ENCODE measurements at regions not wholly inside any gene's neighbourhood (a gene's known extent, or its start where the extent isn't known, plus 50 kb on each side); places are given as distances from the start of the nearest gene placed in this dataset.

DNA sequence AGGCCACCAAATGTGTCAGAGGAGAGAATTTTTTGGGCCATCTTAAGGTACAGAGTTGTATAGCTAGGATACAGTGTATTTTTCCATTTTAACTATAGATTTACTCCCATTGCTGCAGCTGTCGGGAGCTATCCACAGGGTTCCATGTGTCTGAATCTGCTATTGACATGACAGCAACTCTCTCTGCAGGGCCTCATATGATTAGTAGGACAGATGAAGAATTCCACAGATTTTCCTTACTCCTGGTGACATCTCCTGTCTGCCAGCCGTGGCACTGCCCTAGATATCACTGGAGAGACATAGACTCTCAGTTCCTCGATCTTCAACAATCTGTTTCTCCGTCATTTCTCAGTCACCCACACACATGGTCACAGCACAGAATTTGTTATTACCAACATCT, 86.5 kb downstream of the SPCS3 start:
- no peak for DNase-seq (ENCODE audit: low read depth)
- TF ChIP-seq, protein P1, sequence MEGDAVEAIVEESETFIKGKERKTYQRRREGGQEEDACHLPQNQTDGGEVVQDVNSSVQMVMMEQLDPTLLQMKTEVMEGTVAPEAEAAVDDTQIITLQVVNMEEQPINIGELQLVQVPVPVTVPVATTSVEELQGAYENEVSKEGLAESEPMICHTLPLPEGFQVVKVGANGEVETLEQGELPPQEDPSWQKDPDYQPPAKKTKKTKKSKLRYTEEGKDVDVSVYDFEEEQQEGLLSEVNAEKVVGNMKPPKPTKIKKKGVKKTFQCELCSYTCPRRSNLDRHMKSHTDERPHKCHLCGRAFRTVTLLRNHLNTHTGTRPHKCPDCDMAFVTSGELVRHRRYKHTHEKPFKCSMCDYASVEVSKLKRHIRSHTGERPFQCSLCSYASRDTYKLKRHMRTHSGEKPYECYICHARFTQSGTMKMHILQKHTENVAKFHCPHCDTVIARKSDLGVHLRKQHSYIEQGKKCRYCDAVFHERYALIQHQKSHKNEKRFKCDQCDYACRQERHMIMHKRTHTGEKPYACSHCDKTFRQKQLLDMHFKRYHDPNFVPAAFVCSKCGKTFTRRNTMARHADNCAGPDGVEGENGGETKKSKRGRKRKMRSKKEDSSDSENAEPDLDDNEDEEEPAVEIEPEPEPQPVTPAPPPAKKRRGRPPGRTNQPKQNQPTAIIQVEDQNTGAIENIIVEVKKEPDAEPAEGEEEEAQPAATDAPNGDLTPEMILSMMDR (conservative IDR thresholded peaks at IDR 0.05; ENCODE audit: low read depth, low read length), result no peak
- H3K4me3 ChIP-seq (ENCODE audit: low read depth, low read length), result no peak overlapping the region

GRCh38 chr4:176406736-176407135, 87.0 kb downstream of the SPCS3 start:
- TF ChIP-seq, protein P1 (conservative IDR thresholded peaks at IDR 0.05; ENCODE audit: low read depth, low read length), result no peak
- H3K4me3 ChIP-seq (ENCODE audit: low read depth, low read length), result no peak overlapping the region
- DNase-seq (ENCODE audit: low read depth), result no peak

DNA sequence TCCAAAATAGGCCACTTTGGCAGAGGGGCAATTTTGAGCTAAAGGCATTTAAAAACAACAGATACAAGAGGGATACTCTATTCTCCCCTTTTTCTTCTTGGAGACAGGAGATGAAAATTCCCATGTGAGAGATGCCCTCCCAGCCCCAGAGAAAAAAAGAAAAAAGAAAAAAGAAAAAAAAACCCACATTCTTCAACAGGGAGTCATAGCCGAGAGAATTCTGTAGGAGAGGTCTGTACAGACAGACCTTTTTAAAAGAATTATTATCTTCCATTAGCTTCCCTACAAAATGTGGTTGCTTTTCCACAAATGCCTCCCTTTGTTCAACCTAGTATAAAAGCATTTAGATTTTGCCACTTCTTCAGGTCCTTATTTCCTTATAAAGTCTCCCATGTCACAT, 89.9 kb downstream of the SPCS3 start:
- peak; percentile 35 for DNase-seq (ENCODE audit: low read depth)
- TF ChIP-seq, protein P1 (conservative IDR thresholded peaks at IDR 0.05; ENCODE audit: low read depth, low read length), result no peak
- no peak overlapping the region for H3K4me3 ChIP-seq (ENCODE audit: low read depth, low read length)

GRCh38 chr4:176413171-176413570, 93.4 kb downstream of the SPCS3 start:
- TF ChIP-seq, protein P1 (conservative IDR thresholded peaks at IDR 0.05; ENCODE audit: low read depth, low read length), result no peak
- no peak for DNase-seq (ENCODE audit: low read depth)
- no peak overlapping the region for H3K4me3 ChIP-seq (ENCODE audit: low read depth, low read length)

GRCh38 chr4:176422001-176422400, 102.2 kb downstream of the SPCS3 start:
- TF ChIP-seq, protein P1 (conservative IDR thresholded peaks at IDR 0.05; ENCODE audit: low read depth, low read length), result no peak
- H3K4me3 ChIP-seq (ENCODE audit: low read depth, low read length), result no peak overlapping the region
- DNase-seq (ENCODE audit: low read depth), result no peak

- no peak overlapping the region for H3K4me3 ChIP-seq (ENCODE audit: low read depth, low read length)
- no peak for DNase-seq (ENCODE audit: low read depth)
- TF ChIP-seq, protein P1 (conservative IDR thresholded peaks at IDR 0.05; ENCODE audit: low read depth, low read length), result no peak
These were observed 102.7 kb downstream of the SPCS3 start for GRCh38 chr4:176422511-176422910.

- no peak overlapping the region for H3K4me3 ChIP-seq (ENCODE audit: low read depth, low read length)
- TF ChIP-seq, protein P1 (conservative IDR thresholded peaks at IDR 0.05; ENCODE audit: low read depth, low read length), result no peak
- DNase-seq (ENCODE audit: low read depth), result peak; percentile 41
These were observed 105.3 kb downstream of the SPCS3 start for GRCh38 chr4:176425035-176425434.

Data from choroid plexus epithelial cell (primary cell).